ENCODE measurements at regions not wholly inside any gene's neighbourhood (a gene's known extent, or its start where the extent isn't known, plus 50 kb on each side); places are given as distances from the start of the nearest gene placed in this dataset.

DNA sequence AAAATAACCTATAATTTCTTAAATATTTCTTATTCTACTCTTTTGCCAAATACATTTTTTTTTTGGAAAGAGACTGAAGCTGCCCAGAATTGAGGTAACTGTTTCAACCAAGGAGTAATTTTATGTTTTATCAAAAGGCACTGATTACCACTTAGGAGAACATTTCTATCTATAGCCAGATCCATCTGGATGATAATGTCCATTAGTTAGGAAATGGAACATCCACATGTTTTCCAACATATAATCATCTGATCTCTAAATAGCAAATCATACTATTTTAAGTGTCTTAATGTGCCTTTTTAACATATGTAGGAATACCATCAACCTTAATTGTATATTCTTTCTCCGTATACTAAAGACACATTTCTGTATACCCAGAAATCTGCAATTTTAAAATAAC is 1068.9 kb downstream of the NXPH1 start:
- Histone ChIP-seq H2AFZ (ENCODE audit: low read depth, low read length, severe bottlenecking) (no peak overlapping the region), H4K20me1 (ENCODE audit: low read depth, low read length) (peaks cover 2% of the 10 kb centered on the region; the same call in 1 of the 2 replicates), H3K9ac (ENCODE audit: low read length) (no peak overlapping the region), H3K27ac (ENCODE audit: low read depth, low read length) (no peak overlapping the region), H3F3A (ENCODE audit: insufficient read depth) (no peaks in the 10 kb centered on the region), H3K27me3 (ENCODE audit: low read length) (no peaks in the 10 kb centered on the region), H3K4me2 (ENCODE audit: low read depth, low read length, poor library complexity, severe bottlenecking) (no peak overlapping the region), H3K36me3 (ENCODE audit: low read length) (no peaks in the 10 kb centered on the region), H3K9me3 (ENCODE audit: insufficient read depth, low read length) (no peaks in the 10 kb centered on the region), H3K79me2 (ENCODE audit: insufficient read depth, low read length) (no peaks in the 10 kb centered on the region), H3K4me3 (ENCODE audit: insufficient read depth, low read length, poor library complexity, severe bottlenecking) (no peak overlapping the region), H3K9me2 (replicated peaks; ENCODE audit: insufficient read depth, low read length) (no peaks in the 10 kb centered on the region)
- no peak for TF ChIP-seq EZH2phosphoT487 (conservative IDR thresholded peaks at IDR 0.05; ENCODE audit: low read length)

DNA sequence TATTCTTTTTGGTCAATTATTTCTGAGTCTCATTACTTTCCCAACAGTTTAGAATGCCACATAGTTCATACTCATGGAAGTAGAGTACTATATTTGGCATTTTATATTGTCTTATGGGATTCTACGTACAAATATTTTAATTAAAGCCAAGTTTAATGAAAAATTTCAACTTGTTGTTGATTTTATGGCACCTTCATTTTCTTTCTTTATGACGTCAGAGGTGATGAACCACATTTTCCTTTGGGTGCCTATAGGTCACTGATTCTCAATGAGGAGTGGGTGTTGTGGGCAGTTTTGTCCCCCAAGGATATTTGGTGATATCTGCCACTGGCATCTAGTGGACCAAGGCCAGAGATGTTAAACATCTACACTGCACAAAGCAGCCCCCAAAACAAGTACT is 1071.3 kb downstream of the NXPH1 start:
- H3K27me3 ChIP-seq (ENCODE audit: low read length), result no peaks in the 10 kb centered on the region
- H3K9ac ChIP-seq (ENCODE audit: low read length), result no peak overlapping the region
- no peak overlapping the region for H3K4me2 ChIP-seq (ENCODE audit: low read depth, low read length, poor library complexity, severe bottlenecking)
- no peaks in the 10 kb centered on the region for H3K9me2 ChIP-seq (replicated peaks; ENCODE audit: insufficient read depth, low read length)
- no peak for TF ChIP-seq EZH2phosphoT487 (conservative IDR thresholded peaks at IDR 0.05; ENCODE audit: low read length)
- TF ChIP-seq, protein P1, sequence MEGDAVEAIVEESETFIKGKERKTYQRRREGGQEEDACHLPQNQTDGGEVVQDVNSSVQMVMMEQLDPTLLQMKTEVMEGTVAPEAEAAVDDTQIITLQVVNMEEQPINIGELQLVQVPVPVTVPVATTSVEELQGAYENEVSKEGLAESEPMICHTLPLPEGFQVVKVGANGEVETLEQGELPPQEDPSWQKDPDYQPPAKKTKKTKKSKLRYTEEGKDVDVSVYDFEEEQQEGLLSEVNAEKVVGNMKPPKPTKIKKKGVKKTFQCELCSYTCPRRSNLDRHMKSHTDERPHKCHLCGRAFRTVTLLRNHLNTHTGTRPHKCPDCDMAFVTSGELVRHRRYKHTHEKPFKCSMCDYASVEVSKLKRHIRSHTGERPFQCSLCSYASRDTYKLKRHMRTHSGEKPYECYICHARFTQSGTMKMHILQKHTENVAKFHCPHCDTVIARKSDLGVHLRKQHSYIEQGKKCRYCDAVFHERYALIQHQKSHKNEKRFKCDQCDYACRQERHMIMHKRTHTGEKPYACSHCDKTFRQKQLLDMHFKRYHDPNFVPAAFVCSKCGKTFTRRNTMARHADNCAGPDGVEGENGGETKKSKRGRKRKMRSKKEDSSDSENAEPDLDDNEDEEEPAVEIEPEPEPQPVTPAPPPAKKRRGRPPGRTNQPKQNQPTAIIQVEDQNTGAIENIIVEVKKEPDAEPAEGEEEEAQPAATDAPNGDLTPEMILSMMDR (IDR thresholded peaks at IDR 0.05; ENCODE audit: insufficient read depth, low read length, poor library complexity, severe bottlenecking), result no peak
- H3K36me3 ChIP-seq (ENCODE audit: low read length), result no peaks in the 10 kb centered on the region
- no peaks in the 10 kb centered on the region for H3K79me2 ChIP-seq (ENCODE audit: insufficient read depth, low read length)
- no peak overlapping the region for H2AFZ ChIP-seq (ENCODE audit: low read depth, low read length, severe bottlenecking)
- no peak overlapping the region for H3K4me3 ChIP-seq (ENCODE audit: insufficient read depth, low read length, poor library complexity, severe bottlenecking)
- no peak overlapping the region for H3K27ac ChIP-seq (ENCODE audit: low read depth, low read length)
- H3F3A ChIP-seq (ENCODE audit: insufficient read depth), result no peaks in the 10 kb centered on the region
- H4K20me1 ChIP-seq (ENCODE audit: low read depth, low read length), result no peaks in the 10 kb centered on the region
- H3K9me3 ChIP-seq (ENCODE audit: insufficient read depth, low read length), result no peaks in the 10 kb centered on the region

DNA sequence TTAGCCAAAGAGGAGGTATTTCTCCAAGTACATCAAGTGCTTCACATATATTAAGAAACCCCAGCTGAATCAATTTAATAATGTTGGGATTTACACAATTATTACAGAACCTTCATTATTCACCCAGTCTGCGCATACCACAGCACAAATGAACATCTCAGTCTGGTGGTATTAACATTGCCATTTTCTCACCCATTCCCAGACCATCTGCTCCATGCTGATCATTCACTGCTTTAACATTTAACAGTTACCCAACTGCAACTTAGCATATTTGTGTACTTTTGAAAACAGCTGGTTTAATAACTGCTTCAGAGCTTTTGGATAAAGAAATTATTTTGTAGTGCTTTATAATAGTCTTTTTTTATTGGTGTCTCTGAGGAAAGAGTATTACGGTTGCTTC is 1072.1 kb downstream of the NXPH1 start:
- Histone ChIP-seq H3K9me3 (ENCODE audit: insufficient read depth, low read length) (no peaks in the 10 kb centered on the region), H3F3A (ENCODE audit: insufficient read depth) (no peaks in the 10 kb centered on the region), H3K36me3 (ENCODE audit: low read length) (no peaks in the 10 kb centered on the region), H3K9ac (ENCODE audit: low read length) (no peak overlapping the region), H3K4me3 (ENCODE audit: insufficient read depth, low read length, poor library complexity, severe bottlenecking) (no peak overlapping the region), H3K79me2 (ENCODE audit: insufficient read depth, low read length) (no peaks in the 10 kb centered on the region), H3K27ac (ENCODE audit: low read depth, low read length) (no peak overlapping the region), H4K20me1 (ENCODE audit: low read depth, low read length) (no peaks in the 10 kb centered on the region), H2AFZ (ENCODE audit: low read depth, low read length, severe bottlenecking) (no peak overlapping the region), H3K9me2 (replicated peaks; ENCODE audit: insufficient read depth, low read length) (no peaks in the 10 kb centered on the region), H3K27me3 (ENCODE audit: low read length) (no peaks in the 10 kb centered on the region), H3K4me2 (ENCODE audit: low read depth, low read length, poor library complexity, severe bottlenecking) (no peak overlapping the region)
- TF ChIP-seq, protein P1 (IDR thresholded peaks at IDR 0.05; ENCODE audit: insufficient read depth, low read length, poor library complexity, severe bottlenecking), result no peak
- no peak for TF ChIP-seq EZH2phosphoT487 (conservative IDR thresholded peaks at IDR 0.05; ENCODE audit: low read length)

DNA sequence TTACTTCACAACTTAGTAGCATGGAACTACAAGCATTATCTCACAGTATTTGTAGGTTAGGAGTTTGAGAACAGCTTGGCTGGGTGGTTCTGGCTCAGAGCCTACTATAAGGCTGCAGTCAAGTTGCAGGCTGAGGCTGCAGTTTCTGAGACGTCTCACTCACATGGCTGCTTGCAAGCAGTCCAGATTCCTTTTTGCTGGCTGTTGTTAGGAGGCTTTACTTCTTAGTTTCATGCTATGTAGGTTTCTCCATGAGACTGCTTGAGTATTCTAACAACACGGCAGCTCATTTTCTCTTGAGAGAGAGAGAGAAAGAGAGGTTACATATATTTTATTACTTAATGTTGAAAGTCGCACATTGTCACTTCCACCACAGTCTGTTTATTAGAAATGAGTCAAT is 1073.9 kb downstream of the NXPH1 start:
- TF ChIP-seq, protein P1 (IDR thresholded peaks at IDR 0.05; ENCODE audit: insufficient read depth, low read length, poor library complexity, severe bottlenecking), result no peak
- no peak for TF ChIP-seq EZH2phosphoT487 (conservative IDR thresholded peaks at IDR 0.05; ENCODE audit: low read length)
- H2AFZ ChIP-seq (ENCODE audit: low read depth, low read length, severe bottlenecking), result no peak overlapping the region
- H3K27ac ChIP-seq (ENCODE audit: low read depth, low read length), result no peak overlapping the region

More for the DNA sequence above, 1073.9 kb downstream of the NXPH1 start:
- no peaks in the 10 kb centered on the region for H3K9me3 ChIP-seq (ENCODE audit: insufficient read depth, low read length)
- H3K4me2 ChIP-seq (ENCODE audit: low read depth, low read length, poor library complexity, severe bottlenecking), result no peak overlapping the region
- no peaks in the 10 kb centered on the region for H3K9me2 ChIP-seq (replicated peaks; ENCODE audit: insufficient read depth, low read length)
- no peak overlapping the region for H3K4me3 ChIP-seq (ENCODE audit: insufficient read depth, low read length, poor library complexity, severe bottlenecking)
- H3K9ac ChIP-seq (ENCODE audit: low read length), result no peak overlapping the region
- no peaks in the 10 kb centered on the region for H3K36me3 ChIP-seq (ENCODE audit: low read length)
- H4K20me1 ChIP-seq (ENCODE audit: low read depth, low read length), result no peaks in the 10 kb centered on the region
- no peaks in the 10 kb centered on the region for H3F3A ChIP-seq (ENCODE audit: insufficient read depth)
- no peaks in the 10 kb centered on the region for H3K79me2 ChIP-seq (ENCODE audit: insufficient read depth, low read length)
- no peaks in the 10 kb centered on the region for H3K27me3 ChIP-seq (ENCODE audit: low read length)
